Colonic mucosa (tissue), 4 donors: ENCODE measurements at regions not wholly inside any gene's neighbourhood (a gene's known extent, or its start where the extent isn't known, plus 50 kb on each side); places are given as distances from the start of the nearest gene placed in this dataset.

Source experiments
- DNase-seq: peaks from one replicate; pipeline ENCODE4 v3.0.0-alpha.2; 2020
- H3K27ac ChIP-seq: fragments of 200-600 bp; one replicate; pipeline ENCODE4 v1.8.0; 2021
- H3K27me3 ChIP-seq: fragments of 200-600 bp; one replicate; pipeline ENCODE4 v1.8.0; 2021
- H3K36me3 ChIP-seq: fragments of 200-600 bp; one replicate; pipeline ENCODE4 v1.8.0; 2021
- H3K4me1 ChIP-seq: fragments of 200-600 bp; one replicate; pipeline ENCODE4 v1.8.0; 2021; ENCODE audit warnings: mild to moderate bottlenecking
- H3K4me3 ChIP-seq: fragments of 200-600 bp; one replicate; pipeline ENCODE4 v1.8.0; 2021
- H3K9ac ChIP-seq, 2 donors: one replicate each; pipeline ENCODE4 v1.7.0; 2013; ENCODE audit warnings: control low read depth in 2 of 2, low read depth in 2 of 2, low read length in 2 of 2
- H3K9me3 ChIP-seq: fragments of 200-600 bp; one replicate; pipeline ENCODE4 v1.8.0; 2021
- CTCF ChIP-seq: fragments of 200-600 bp; IDR thresholded peaks from one replicate; pipeline ENCODE4 v1.8.0; 2022; ENCODE audit warnings: antibody characterized with exemption, mild to moderate bottlenecking
- intact Hi-C: fragments of 100-400 bp; cut with DNase I; formaldehyde crosslinking; loops from one replicate; pipeline ENCODE4 v1.14.1; 2022
- donor health status: healthy.
- donor health status: DM: no; HTN: no; CAD: no.
- donor health status: DM: no; HTN: no; CAD: no.

- H3K27ac ChIP-seq: no peak overlapping the region
- H3K4me3 ChIP-seq: no peak overlapping the region
- no peak for TF ChIP-seq CTCF
- no peak for DNase-seq
- no peak overlapping the region for H3K9ac ChIP-seq
- H3K4me1 ChIP-seq: no peaks in the 10 kb centered on the region
- H3K9me3 ChIP-seq: no peaks in the 10 kb centered on the region
- no peaks in the 10 kb centered on the region for H3K27me3 ChIP-seq
- no peaks in the 10 kb centered on the region for H3K36me3 ChIP-seq
- intact Hi-C loops: no loop called here
Measured at GRCh38 chr18:37657493-37657892, 91.9 kb upstream of the CELF4 start.

GRCh38 chr18:37654731-37655369 is 89.3 kb upstream of the CELF4 start:
- no peaks in the 10 kb centered on the region for H3K36me3 ChIP-seq
- TF ChIP-seq CTCF: no peak
- H3K27ac ChIP-seq: no peak overlapping the region
- intact Hi-C loops: no loop called here
- no peaks in the 10 kb centered on the region for H3K9me3 ChIP-seq
- no peak overlapping the region for H3K4me3 ChIP-seq
- no peak overlapping the region for H3K9ac ChIP-seq
- DNase-seq: no peak
- no peaks in the 10 kb centered on the region for H3K27me3 ChIP-seq
- no peaks in the 10 kb centered on the region for H3K4me1 ChIP-seq

GRCh38 chr18:37654034-37654433 is 88.4 kb upstream of the CELF4 start:
- Histone ChIP-seq H3K36me3 (no peaks in the 10 kb centered on the region), H3K27ac (no peak overlapping the region), H3K9ac (no peak overlapping the region), H3K9me3 (no peaks in the 10 kb centered on the region), H3K4me1 (no peaks in the 10 kb centered on the region), H3K27me3 (no peaks in the 10 kb centered on the region), H3K4me3 (no peak overlapping the region)
- intact Hi-C loops: no loop called here
- no peak for DNase-seq
- TF ChIP-seq CTCF: no peak

GRCh38 chr18:37653618-37654017 is 88.0 kb upstream of the CELF4 start:
- Histone ChIP-seq H3K27me3 (no peaks in the 10 kb centered on the region), H3K9me3 (no peaks in the 10 kb centered on the region), H3K9ac (no peak overlapping the region), H3K4me1 (no peaks in the 10 kb centered on the region), H3K27ac (no peak overlapping the region), H3K4me3 (no peak overlapping the region), H3K36me3 (no peaks in the 10 kb centered on the region)
- no peak for DNase-seq
- intact Hi-C loops: no loop called here
- TF ChIP-seq CTCF: no peak

GRCh38 chr18:37649930-37650329 is 84.3 kb upstream of the CELF4 start:
- no peaks in the 10 kb centered on the region for H3K9me3 ChIP-seq
- no peaks in the 10 kb centered on the region for H3K27me3 ChIP-seq
- DNase-seq: no peak
- intact Hi-C loops: no loop called here
- H3K36me3 ChIP-seq: no peaks in the 10 kb centered on the region
- no peak overlapping the region for H3K9ac ChIP-seq
- no peak for TF ChIP-seq CTCF
- no peak overlapping the region for H3K4me3 ChIP-seq
- H3K27ac ChIP-seq: no peak overlapping the region
- H3K4me1 ChIP-seq: no peaks in the 10 kb centered on the region
